Upper lobe of right lung (tissue), 1 donor: ENCODE measurements at regions not wholly inside any gene's neighbourhood (a gene's known extent, or its start where the extent isn't known, plus 50 kb on each side); places are given as distances from the start of the nearest gene placed in this dataset.

ENCODE experiments used
- ATAC-seq: fragments of 200-7000 bp; cut with Tn5 transposase; one replicate; pipeline ENCODE4 v1.9.1; 2020; ENCODE audit warnings: mild to moderate bottlenecking, moderate library complexity
- DNase-seq: peaks from one replicate; pipeline ENCODE4 v3.0.0-alpha.2; 2020
- H3K27ac ChIP-seq: fragments of 200-600 bp; one replicate; pipeline ENCODE4 v1.8.0; 2022
- H3K27me3 ChIP-seq: fragments of 200-600 bp; one replicate; pipeline ENCODE4 v1.8.0; 2022; ENCODE audit warnings: mild to moderate bottlenecking
- H3K36me3 ChIP-seq: fragments of 200-600 bp; one replicate; pipeline ENCODE4 v1.8.0; 2022
- H3K4me1 ChIP-seq: fragments of 200-600 bp; one replicate; pipeline ENCODE4 v1.8.0; 2022
- H3K4me3 ChIP-seq: fragments of 200-600 bp; one replicate; pipeline ENCODE4 v1.8.0; 2022; ENCODE audit warnings: mild to moderate bottlenecking
- H3K9me3 ChIP-seq: fragments of 200-600 bp; one replicate; pipeline ENCODE4 v1.8.0; 2022
- CTCF ChIP-seq: fragments of 200-600 bp; IDR thresholded peaks from one replicate; pipeline ENCODE4 v1.8.0; 2022; ENCODE audit warnings: antibody characterized with exemption
- intact Hi-C: fragments of 100-400 bp; cut with DNase I; formaldehyde crosslinking; loops from one replicate; pipeline ENCODE4 v1.11.0; 2022
- donor health status: DM: no; HTN: yes; CAD: no; lungs with severe emphysema.

GRCh38 chr1:94654031-94654430 is 112.5 kb upstream of the F3 start:
- DNase-seq: no peak
- no peak overlapping the region for H3K4me3 ChIP-seq
- no peaks in the 10 kb centered on the region for H3K27me3 ChIP-seq
- H3K9me3 ChIP-seq: no peaks in the 10 kb centered on the region
- peak; percentile 79 for ATAC-seq
- no peak for TF ChIP-seq CTCF
- peaks cover under 1% of the 10 kb centered on the region for H3K4me1 ChIP-seq
- no peak overlapping the region for H3K27ac ChIP-seq
- H3K36me3 ChIP-seq: no peaks in the 10 kb centered on the region
- intact Hi-C loops: no loop called here

- Histone ChIP-seq H3K36me3 (no peaks in the 10 kb centered on the region), H3K27me3 (no peaks in the 10 kb centered on the region), H3K9me3 (no peaks in the 10 kb centered on the region), H3K4me3 (no peak overlapping the region), H3K27ac (no peak overlapping the region), H3K4me1 (peaks cover 6% of the 10 kb centered on the region)
- DNase-seq: no peak
- peak; percentile 20 for ATAC-seq
- intact Hi-C loops: no loop called here
- no peak for TF ChIP-seq CTCF
Observed at GRCh38 chr1:94653454-94653853, 111.9 kb upstream of the F3 start.

GRCh38 chr1:94651076-94651475 is 109.5 kb upstream of the F3 start:
- DNase-seq (no peak), ATAC-seq (no peak)
- no peaks in the 10 kb centered on the region for H3K36me3 ChIP-seq
- peaks cover 8% of the 10 kb centered on the region for H3K4me1 ChIP-seq
- no peaks in the 10 kb centered on the region for H3K9me3 ChIP-seq
- intact Hi-C loops: no loop called here
- TF ChIP-seq CTCF: no peak
- H3K27me3 ChIP-seq: no peaks in the 10 kb centered on the region
- no peak overlapping the region for H3K4me3 ChIP-seq
- no peak overlapping the region for H3K27ac ChIP-seq

GRCh38 chr1:94650301-94650700 is 108.7 kb upstream of the F3 start:
- intact Hi-C loops: no loop called here
- Histone ChIP-seq H3K4me1 (peaks cover 8% of the 10 kb centered on the region), H3K27me3 (no peaks in the 10 kb centered on the region), H3K4me3 (no peak overlapping the region), H3K36me3 (no peaks in the 10 kb centered on the region), H3K9me3 (no peaks in the 10 kb centered on the region), H3K27ac (no peak overlapping the region)
- TF ChIP-seq CTCF: no peak
- no peak for ATAC-seq
- DNase-seq: no peak

GRCh38 chr1:94648225-94649007 is 106.9 kb upstream of the F3 start:
- no peaks in the 10 kb centered on the region for H3K27me3 ChIP-seq
- H3K36me3 ChIP-seq: no peaks in the 10 kb centered on the region
- TF ChIP-seq CTCF: no peak
- no peaks in the 10 kb centered on the region for H3K9me3 ChIP-seq
- peaks cover 15% of the 10 kb centered on the region for H3K4me1 ChIP-seq
- DNase-seq: peak; percentile 69
- no peak overlapping the region for H3K4me3 ChIP-seq
- peak; percentile 71 for ATAC-seq
- peak overlapping the region; percentile 26 for H3K27ac ChIP-seq
- intact Hi-C loops: no loop called here
